Adrenal gland (tissue), 9 donors: ENCODE measurements at regions not wholly inside any gene's neighbourhood (a gene's known extent, or its start where the extent isn't known, plus 50 kb on each side); places are given as distances from the start of the nearest gene placed in this dataset.

Experiments used
- DNase-seq, 7 donors: peaks; one replicate each; pipeline ENCODE4 v3.0.0-alpha.2; 2019 to 2020
- H3K27ac ChIP-seq, 5 donors: fragments of 200-600 bp; sonication (generic) in 4 of 5; 1 replicate in 3 of 5; 2 replicates in 2 of 5; pipeline versions ENCODE4 v1.5.1 to v1.8.0; 2016 to 2020; ENCODE audit warnings: mild to moderate bottlenecking in 1 of 5
- H3K27me3 ChIP-seq: fragments of 200-600 bp; 2 replicates; pipeline ENCODE4 v1.8.0; 2021
- H3K36me3 ChIP-seq, 2 donors: fragments of 200-600 bp; replicated peaks in 1 of 2; 1 replicate in 1 of 2; 2 replicates in 1 of 2; pipeline versions ENCODE4 v1.5.1 to v1.8.0; 2018 to 2022
- H3K4me1 ChIP-seq, 2 donors: fragments of 200-600 bp; replicated peaks in 1 of 2; 1 replicate in 1 of 2; 2 replicates in 1 of 2; pipeline versions ENCODE4 v1.5.1 to v1.8.0; 2018 to 2021
- H3K4me3 ChIP-seq, 4 donors: fragments of 200-600 bp; sonication (generic) in 3 of 4; one replicate each; pipeline ENCODE4 v1.5.1; 2016 to 2018
- H3K9me3 ChIP-seq, 3 donors: fragments of 200-600 bp; sonication (generic) in 1 of 3; replicated peaks in 1 of 3; 1 replicate in 2 of 3; 2 replicates in 1 of 3; pipeline versions ENCODE4 v1.5.1 to v1.8.0; 2016 to 2021
- CTCF ChIP-seq, 6 experiments: fragments of 450-650 bp in 4 of 6; fragments of 200-600 bp in 2 of 6; sonication (generic) in 1 of 6; IDR thresholded peaks; 1 replicate in 5 of 6; 2 replicates in 1 of 6; pipeline versions ENCODE4 v1.5.1 to v1.8.0; 2016 to 2021; ENCODE audit warnings: antibody characterized with exemption in 6 of 6, mild to moderate bottlenecking in 2 of 6, moderate library complexity in 1 of 6
- POLR2A ChIP-seq, 2 donors: fragments of 450-650 bp; IDR thresholded peaks; one replicate each; pipeline ENCODE4 v1.6.1; 2017; ENCODE audit warnings: antibody characterized with exemption in 2 of 2, mild to moderate bottlenecking in 2 of 2, moderate library complexity in 1 of 2
- WGBS, 4 donors: extraction: QIAGEN DNeasy Blood & Tissue Kit in 2 of 4; methylation state at CpG; one replicate each; pipeline versions ENCODE4 v1.1.5 to v1.1.7; 2013 to 2017; 5-methylcytosine and 5-hydroxymethylcytosine counted together
- intact Hi-C, 2 donors: fragments of 100-400 bp; cut with DNase I; formaldehyde crosslinking; loops; one replicate each; pipeline versions ENCODE4 v1.14.1 to v1.15.0; 2022 to 2023
- donor health status: healthy with polysubstance abuse.
- donor health status: Bipolar disorder and iron deficiency.
- donor health status: DM: yes; HTN: yes; CAD: no.
- donor health status: DM: no; HTN: no; CAD: no.
- donor health status: DM: no; HTN: no; CAD: no.

GRCh38 chr13:97660594-97661260 lies 226.8 kb downstream of the RAP2A start:
- no peak overlapping the region for H3K4me3 ChIP-seq
- H3K4me1 ChIP-seq, result no peaks in the 10 kb centered on the region
- no peak for TF ChIP-seq CTCF (IDR thresholded peaks at IDR 0.05)
- no peak for TF ChIP-seq POLR2A (IDR thresholded peaks at IDR 0.05)
- H3K27ac ChIP-seq, result peak overlapping the region in 1 of 5 donors; percentile 54
- intact Hi-C loops, result no loop called here
- H3K27me3 ChIP-seq, result no peaks in the 10 kb centered on the region
- no peaks in the 10 kb centered on the region for H3K36me3 ChIP-seq
- no peaks in the 10 kb centered on the region for H3K9me3 ChIP-seq
- 42 to 55% (median 49%) methylated on average over 11 of the region's 11 CpGs for WGBS, 4 donors
- DNase-seq, result peak in 5 of 7 donors; percentile 12 to 74 (median 32)

- 69 to 81% (median 80%) methylated on average over 6 of the region's 6 CpGs for WGBS, 4 donors
- intact Hi-C loops, result no loop called here
- H3K27me3 ChIP-seq, result no peaks in the 10 kb centered on the region
- no peaks in the 10 kb centered on the region for H3K4me1 ChIP-seq
- DNase-seq, result no peak
- H3K9me3 ChIP-seq, result no peaks in the 10 kb centered on the region
- TF ChIP-seq CTCF (IDR thresholded peaks at IDR 0.05), result no peak
- no peak for TF ChIP-seq POLR2A (IDR thresholded peaks at IDR 0.05)
- H3K36me3 ChIP-seq, result no peaks in the 10 kb centered on the region
- no peak overlapping the region for H3K4me3 ChIP-seq
- no peak overlapping the region for H3K27ac ChIP-seq
Observed at GRCh38 chr13:97686594-97686993, 252.6 kb downstream of the RAP2A start.

GRCh38 chr13:97692628-97693027 lies 258.7 kb downstream of the RAP2A start:
- no peaks in the 10 kb centered on the region for H3K27me3 ChIP-seq
- intact Hi-C loops, result no loop called here

GRCh38 chr13:97695684-97696083 lies 257.8 kb upstream of the IPO5 start:
- intact Hi-C loops, result no loop called here
- no peak for DNase-seq
- Histone ChIP-seq H3K36me3 (no peaks in the 10 kb centered on the region), H3K9me3 (no peaks in the 10 kb centered on the region), H3K4me3 (no peak overlapping the region), H3K27me3 (no peaks in the 10 kb centered on the region), H3K27ac (no peak overlapping the region), H3K4me1 (no peaks in the 10 kb centered on the region)
- WGBS, 4 donors, result 71 to 73% (median 72%) methylated on average over 6 of the region's 6 CpGs
- TF ChIP-seq POLR2A (IDR thresholded peaks at IDR 0.05) (no peak), CTCF (IDR thresholded peaks at IDR 0.05) (no peak)

More at GRCh38 chr13:97692628-97693027, 258.7 kb downstream of the RAP2A start:
- Histone ChIP-seq H3K4me1 (no peaks in the 10 kb centered on the region), H3K36me3 (no peaks in the 10 kb centered on the region), H3K4me3 (no peak overlapping the region), H3K9me3 (no peaks in the 10 kb centered on the region), H3K27ac (no peak overlapping the region)
- WGBS, 4 donors, result 64 to 87% (median 76%) methylated on average over 2 of the region's 2 CpGs
- DNase-seq, result no peak
- TF ChIP-seq CTCF (IDR thresholded peaks at IDR 0.05) (no peak), POLR2A (IDR thresholded peaks at IDR 0.05) (no peak)
